KMS-11 (cell line): ENCODE measurements at regions not wholly inside any gene's neighbourhood (a gene's known extent, or its start where the extent isn't known, plus 50 kb on each side); places are given as distances from the start of the nearest gene placed in this dataset.
"Not testable (repeated sequence)": the region's sequence is repeated elsewhere in the genome, so short reads cannot be mapped to it uniquely, and the experiment has no call there.

Experiments
- H2AFZ ChIP-seq: fragments of 200-600 bp; sonication (generic); 2 replicates; pipeline ENCODE4 v1.6.1; 2016; ENCODE audit warnings: antibody characterized with exemption, mixed run types, low read depth
- H3K27ac ChIP-seq: fragments of 200-600 bp; sonication (generic); 2 replicates; pipeline ENCODE4 v1.6.1; 2016; ENCODE audit warnings: mild to moderate bottlenecking, mixed run types
- H3K27me3 ChIP-seq: fragments of 200-600 bp; sonication (generic); 2 replicates; pipeline ENCODE4 v1.6.1; 2017; ENCODE audit warnings: mild to moderate bottlenecking, low read depth, mixed run types, moderate library complexity; ENCODE audit not compliant: insufficient read depth
- H3K36me3 ChIP-seq: fragments of 200-600 bp; sonication (generic); 2 replicates; pipeline ENCODE4 v1.6.1; 2017; ENCODE audit warnings: mild to moderate bottlenecking, mixed run types; ENCODE audit not compliant: insufficient read depth
- H3K4me1 ChIP-seq: fragments of 200-600 bp; sonication (generic); 2 replicates; pipeline ENCODE4 v1.6.1; 2016; ENCODE audit warnings: mild to moderate bottlenecking, low read depth, mixed run types; ENCODE audit not compliant: poor library complexity, severe bottlenecking
- H3K4me2 ChIP-seq: fragments of 200-600 bp; sonication (generic); 2 replicates; pipeline ENCODE4 v1.7.0; 2016; ENCODE audit warnings: mild to moderate bottlenecking, mixed run types
- H3K4me3 ChIP-seq: fragments of 200-600 bp; sonication (generic); IDR thresholded peaks from 2 replicates; pipeline ENCODE4 v1.6.1; 2017; ENCODE audit warnings: low read depth, low read length, mixed read lengths; ENCODE audit not compliant: insufficient read depth
- H3K79me2 ChIP-seq: fragments of 200-600 bp; sonication (generic); 2 replicates; pipeline ENCODE4 v1.6.1; 2016; ENCODE audit warnings: low read depth, mixed run types; ENCODE audit not compliant: insufficient read depth
- H3K9ac ChIP-seq: fragments of 200-600 bp; sonication (generic); 2 replicates; pipeline ENCODE4 v1.6.1; 2016; ENCODE audit warnings: mild to moderate bottlenecking, mixed run types
- H4K20me1 ChIP-seq: fragments of 200-600 bp; sonication (generic); 2 replicates; pipeline ENCODE4 v1.6.1; 2016; ENCODE audit warnings: mild to moderate bottlenecking, mixed run types; ENCODE audit not compliant: insufficient read depth
- TF ChIP-seq, protein P1 (sequence below): fragments of 200-600 bp; sonication (generic); conservative IDR thresholded peaks from 2 replicates; pipeline ENCODE4 v1.6.1; 2017; ENCODE audit warnings: low read depth, mild to moderate bottlenecking, antibody characterized with exemption, low read length, moderate library complexity, mixed read lengths

DNA sequence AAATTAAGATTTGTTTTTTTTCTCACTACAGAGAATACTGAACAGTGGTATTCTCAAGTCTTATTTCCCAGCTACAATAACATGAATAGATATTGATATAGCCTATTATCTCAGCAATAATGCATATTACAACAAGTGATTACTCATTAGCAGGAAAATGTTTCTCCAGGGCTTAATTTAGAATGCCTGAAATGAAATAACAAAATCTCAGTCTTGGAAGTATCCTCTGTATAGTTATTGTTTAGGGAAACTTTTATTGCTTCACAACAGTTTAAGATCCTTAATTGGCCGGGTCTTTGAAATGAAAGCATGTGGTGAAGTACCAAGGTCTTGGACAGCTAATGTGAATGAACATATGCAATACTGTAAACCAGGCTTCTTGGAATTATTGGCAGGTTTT lies 79.1 kb upstream of the ZEB1 start:
- TF ChIP-seq, protein P1, sequence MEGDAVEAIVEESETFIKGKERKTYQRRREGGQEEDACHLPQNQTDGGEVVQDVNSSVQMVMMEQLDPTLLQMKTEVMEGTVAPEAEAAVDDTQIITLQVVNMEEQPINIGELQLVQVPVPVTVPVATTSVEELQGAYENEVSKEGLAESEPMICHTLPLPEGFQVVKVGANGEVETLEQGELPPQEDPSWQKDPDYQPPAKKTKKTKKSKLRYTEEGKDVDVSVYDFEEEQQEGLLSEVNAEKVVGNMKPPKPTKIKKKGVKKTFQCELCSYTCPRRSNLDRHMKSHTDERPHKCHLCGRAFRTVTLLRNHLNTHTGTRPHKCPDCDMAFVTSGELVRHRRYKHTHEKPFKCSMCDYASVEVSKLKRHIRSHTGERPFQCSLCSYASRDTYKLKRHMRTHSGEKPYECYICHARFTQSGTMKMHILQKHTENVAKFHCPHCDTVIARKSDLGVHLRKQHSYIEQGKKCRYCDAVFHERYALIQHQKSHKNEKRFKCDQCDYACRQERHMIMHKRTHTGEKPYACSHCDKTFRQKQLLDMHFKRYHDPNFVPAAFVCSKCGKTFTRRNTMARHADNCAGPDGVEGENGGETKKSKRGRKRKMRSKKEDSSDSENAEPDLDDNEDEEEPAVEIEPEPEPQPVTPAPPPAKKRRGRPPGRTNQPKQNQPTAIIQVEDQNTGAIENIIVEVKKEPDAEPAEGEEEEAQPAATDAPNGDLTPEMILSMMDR = no peak
- no peak overlapping the region for H2AFZ ChIP-seq
- H3K79me2 ChIP-seq = no peaks in the 10 kb centered on the region
- H3K4me2 ChIP-seq = no peak overlapping the region
- H3K9ac ChIP-seq = no peak overlapping the region
- H3K27ac ChIP-seq = no peak overlapping the region
- H4K20me1 ChIP-seq = no peaks in the 10 kb centered on the region
- H3K4me3 ChIP-seq = no peak overlapping the region
- H3K27me3 ChIP-seq = no peaks in the 10 kb centered on the region
- H3K36me3 ChIP-seq = no peaks in the 10 kb centered on the region
- H3K4me1 ChIP-seq = peaks cover 3% of the 10 kb centered on the region

DNA sequence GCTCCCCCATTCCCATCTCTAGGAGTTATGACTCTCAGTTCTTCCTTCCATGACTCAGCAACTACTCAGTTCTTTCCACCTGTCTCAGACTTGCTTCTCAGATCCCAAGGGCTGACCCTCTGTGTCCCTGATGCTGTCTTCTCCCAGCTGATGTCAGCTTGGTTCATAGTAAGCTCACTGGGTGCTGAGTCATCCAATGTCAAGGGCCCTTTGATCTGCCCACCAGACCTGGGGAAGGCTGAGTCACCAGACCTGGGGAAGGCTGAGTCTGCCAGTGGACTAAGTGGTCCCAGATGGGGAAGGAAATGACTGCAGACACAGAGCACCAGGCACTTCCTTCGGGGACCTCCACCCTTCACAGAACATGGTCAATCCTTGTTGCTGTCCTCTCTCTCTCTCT lies 76.1 kb upstream of the ZEB1 start:
- Histone ChIP-seq H3K27me3 (no peaks in the 10 kb centered on the region), H3K4me2 (no peak overlapping the region), H3K4me1 (peaks cover 3% of the 10 kb centered on the region), H2AFZ (no peak overlapping the region; the same call in 1 of the 2 replicates), H3K79me2 (no peaks in the 10 kb centered on the region), H3K9ac (no peak overlapping the region), H3K27ac (no peak overlapping the region), H4K20me1 (no peaks in the 10 kb centered on the region), H3K36me3 (no peaks in the 10 kb centered on the region), H3K4me3 (no peak overlapping the region)
- TF ChIP-seq, protein P1 = no peak

DNA sequence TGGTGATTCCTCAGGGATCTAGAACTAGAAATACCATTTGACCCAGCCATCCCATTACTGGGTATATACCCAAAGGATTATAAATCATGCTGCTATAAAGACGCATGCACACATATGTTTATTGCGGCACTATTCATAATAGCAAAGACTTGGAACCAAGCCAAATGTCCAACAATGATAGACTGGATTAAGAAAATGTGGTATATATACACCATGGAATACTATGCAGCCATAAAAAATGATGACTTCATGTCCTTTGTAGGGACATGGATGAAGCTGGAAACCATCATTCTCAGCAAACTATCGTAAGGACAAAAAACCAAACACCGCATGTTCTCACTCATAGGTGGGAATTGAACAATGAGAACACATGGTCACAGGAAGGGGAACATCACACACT lies 67.9 kb upstream of the ZEB1 start:
- not testable (repeated sequence) for H3K4me2 ChIP-seq, H4K20me1 ChIP-seq, H2AFZ ChIP-seq, H3K4me3 ChIP-seq, H3K36me3 ChIP-seq, H3K79me2 ChIP-seq, H3K27me3 ChIP-seq, H3K4me1 ChIP-seq, H3K27ac ChIP-seq, H3K9ac ChIP-seq

DNA sequence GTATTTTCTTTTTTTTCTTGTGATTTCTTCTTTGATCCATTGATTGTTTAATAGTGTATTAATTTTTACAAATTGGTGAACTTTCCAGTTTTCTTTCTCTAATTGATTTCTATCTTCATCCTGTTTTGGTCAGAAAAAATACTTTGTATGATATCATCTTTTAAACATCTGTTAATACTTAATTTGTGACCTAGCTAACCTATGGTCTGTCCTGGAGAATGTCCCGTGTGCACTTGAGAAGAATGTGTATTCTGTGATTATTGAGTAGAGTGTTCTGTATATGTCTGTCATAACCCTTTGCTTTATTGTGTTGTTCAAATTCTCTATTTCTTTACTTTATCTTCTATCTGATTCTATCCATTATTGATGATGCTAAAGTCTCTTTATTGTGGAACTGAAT lies 65.8 kb upstream of the ZEB1 start:
- H3K4me1 ChIP-seq = no peaks in the 10 kb centered on the region
- no peak overlapping the region for H3K4me2 ChIP-seq
- H2AFZ ChIP-seq = no peak overlapping the region
- no peak overlapping the region for H3K4me3 ChIP-seq
- no peak overlapping the region for H3K9ac ChIP-seq
- TF ChIP-seq, protein P1 = no peak
- H3K27ac ChIP-seq = no peak overlapping the region
- no peaks in the 10 kb centered on the region for H3K36me3 ChIP-seq
- H4K20me1 ChIP-seq = no peaks in the 10 kb centered on the region
- H3K27me3 ChIP-seq = no peaks in the 10 kb centered on the region
- no peaks in the 10 kb centered on the region for H3K79me2 ChIP-seq

DNA sequence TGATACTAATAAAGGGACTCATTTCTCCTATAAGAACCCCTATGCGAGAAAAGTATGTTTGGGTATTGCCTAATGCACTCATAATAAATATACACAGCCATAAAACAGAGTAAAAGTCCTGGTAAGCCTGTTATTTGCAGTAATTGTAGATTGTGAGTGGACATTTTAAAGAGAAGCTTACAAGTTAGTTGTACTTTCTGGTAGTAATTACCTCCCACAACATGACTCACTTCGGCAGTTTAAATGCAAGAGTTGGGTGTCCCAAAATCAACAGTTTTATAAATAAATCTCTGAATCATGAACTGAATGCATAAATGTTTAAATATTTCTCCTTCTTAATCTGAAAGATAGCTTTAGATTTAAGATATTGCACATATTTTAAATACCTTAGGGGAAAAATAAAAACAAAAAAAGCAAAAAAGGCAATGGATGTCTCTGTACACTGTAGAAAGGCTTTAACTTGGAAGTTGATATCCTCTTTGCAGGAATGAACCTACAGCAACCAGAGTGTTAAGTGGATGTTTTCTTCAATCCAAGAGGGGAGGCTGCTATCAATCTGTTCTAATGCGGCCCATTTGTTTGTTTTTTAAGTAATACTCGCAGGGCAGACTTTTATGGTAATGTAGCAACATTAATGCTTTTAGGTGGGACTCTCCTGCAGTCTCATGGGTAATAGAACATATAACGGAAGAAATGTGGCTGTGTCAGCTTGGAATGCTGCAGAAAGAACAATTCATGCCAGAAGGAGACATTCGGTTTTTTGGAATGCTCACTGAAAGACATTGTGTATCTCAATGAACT lies 57.3 kb upstream of the ZEB1 start:
- Histone ChIP-seq H3K4me2 (no peak overlapping the region), H3K36me3 (no peaks in the 10 kb centered on the region), H3K4me1 (no peaks in the 10 kb centered on the region), H3K4me3 (no peak overlapping the region), H4K20me1 (no peaks in the 10 kb centered on the region), H3K27ac (no peak overlapping the region), H2AFZ (no peak overlapping the region), H3K9ac (no peak overlapping the region), H3K79me2 (no peaks in the 10 kb centered on the region), H3K27me3 (no peaks in the 10 kb centered on the region)
- TF ChIP-seq, protein P1 = no peak
